ENCODE measurements at regions not wholly inside any gene's neighbourhood (a gene's known extent, or its start where the extent isn't known, plus 50 kb on each side); places are given as distances from the start of the nearest gene placed in this dataset.

DNA sequence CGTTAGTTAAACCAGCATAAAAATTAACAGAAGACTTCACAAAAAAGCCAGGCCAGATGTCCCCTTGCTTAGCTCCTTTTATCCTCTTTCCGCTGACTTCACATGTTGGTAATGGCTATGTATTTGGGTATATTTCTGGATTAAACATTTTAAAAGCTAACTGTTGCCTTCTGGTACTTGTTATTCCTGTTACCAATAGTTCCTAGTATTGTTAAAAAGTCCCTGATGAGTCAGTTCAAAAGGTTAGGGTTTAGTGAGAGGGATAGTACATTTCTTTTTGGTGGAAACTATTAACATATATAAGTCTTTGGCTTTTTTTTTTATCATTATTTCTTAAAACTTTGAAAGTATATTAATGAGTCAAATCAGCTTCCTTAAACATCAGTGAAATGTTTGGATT, 103.2 kb upstream of the ELL2 start:
- FAIRE-seq = peak; percentile 88

DNA sequence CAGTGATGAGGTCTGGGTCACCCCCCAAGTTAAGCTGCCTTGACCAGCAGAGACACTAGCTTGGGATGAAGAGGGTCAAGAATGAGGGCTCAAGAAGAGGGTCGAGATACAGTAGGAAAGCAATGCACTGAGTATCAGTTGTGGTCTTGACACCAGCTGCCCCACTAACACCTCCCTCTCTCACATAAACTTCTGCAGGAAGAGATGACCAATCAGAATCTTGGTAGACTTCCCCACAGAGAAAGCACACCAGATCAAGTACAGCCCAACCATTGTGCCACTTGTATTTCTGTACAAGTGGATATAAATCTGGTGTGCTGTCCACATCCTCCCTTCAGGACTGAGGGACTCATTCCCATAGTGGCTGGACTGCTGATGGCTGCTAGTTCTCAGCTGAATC, 101.2 kb upstream of the ELL2 start:
- no peak for FAIRE-seq

DNA sequence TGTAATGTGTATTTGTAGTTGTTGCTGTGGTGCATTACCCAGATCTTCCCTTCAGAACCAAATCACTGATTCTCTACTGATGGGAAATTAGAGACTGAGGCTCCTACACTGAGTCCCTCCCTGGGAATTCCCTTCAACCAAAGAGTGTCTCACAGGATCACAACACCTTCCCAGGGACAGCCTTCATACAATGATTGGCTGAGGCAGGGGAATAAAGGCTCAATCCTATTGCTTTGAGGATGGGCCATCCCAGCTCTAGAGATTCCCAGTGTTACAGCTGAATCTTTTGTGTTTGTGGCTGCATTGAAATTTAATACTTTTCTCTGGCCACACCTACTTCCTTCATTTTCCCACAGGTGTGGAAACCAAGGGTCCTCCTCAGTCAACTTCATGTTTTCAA, 96.4 kb upstream of the ELL2 start:
- FAIRE-seq = no peak

DNA sequence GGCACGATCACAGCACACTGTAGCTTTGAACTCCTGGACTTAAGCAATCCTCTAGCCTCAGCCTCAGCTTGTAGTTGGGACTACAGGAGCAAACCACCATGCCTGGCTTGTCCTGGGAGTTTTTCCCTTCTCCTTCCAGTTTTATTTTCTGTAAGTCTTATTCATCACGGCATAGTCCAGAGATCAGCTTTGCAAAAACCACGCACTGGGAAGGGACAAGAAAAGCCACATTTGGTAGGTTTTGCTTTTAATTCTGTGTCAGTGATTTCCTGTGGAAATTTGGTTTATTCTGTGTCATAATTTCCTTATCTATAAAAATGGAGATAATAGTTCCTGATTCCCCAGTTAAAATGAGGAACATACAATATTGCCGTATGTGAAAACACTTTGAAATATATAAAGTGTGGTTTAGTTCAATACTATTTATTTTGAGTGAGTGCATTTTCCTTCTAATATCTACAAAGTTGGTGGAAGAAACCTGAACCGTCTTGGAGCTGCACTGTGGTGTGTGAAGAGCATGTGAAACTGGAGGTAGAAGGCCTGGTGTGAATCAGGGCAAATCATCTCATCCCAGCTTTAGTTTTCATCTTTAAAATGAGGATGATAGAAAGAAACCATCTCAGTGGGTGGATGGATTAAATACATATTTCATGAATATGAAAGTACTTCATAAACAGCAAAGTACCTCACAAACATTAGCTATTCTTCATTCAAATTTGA, 92.8 kb upstream of the ELL2 start:
- no peak for FAIRE-seq

DNA sequence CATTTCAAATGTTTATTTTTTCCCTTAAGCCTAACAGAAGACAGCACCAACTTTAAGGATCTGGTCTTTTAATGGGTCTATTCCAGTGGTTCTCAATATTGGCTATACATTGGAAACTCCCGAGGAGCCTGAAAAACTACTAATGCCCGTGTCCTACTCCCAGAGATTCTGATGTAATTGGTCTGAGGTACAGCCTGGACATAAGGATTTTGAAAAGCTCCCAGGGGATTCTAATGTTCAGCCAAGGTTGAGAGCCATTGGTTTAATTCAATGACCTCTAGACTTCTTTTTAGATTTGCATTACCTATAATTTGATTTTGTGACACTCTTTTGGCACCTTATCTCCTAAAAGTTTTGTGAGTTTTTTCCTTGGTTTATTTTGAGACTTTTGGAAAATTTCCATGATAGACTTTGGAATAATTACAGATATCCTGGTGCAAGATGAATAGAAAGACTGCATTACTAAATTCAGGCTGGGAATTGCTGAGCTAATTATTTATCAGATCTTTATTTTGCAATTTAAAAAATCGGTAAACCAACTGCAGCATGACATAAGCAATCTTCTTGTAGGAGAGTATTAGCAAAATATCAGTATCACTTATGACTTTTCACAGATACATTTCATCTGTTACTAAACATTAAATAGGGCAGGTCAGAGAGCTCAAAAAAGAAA, 91.5 kb upstream of the ELL2 start:
- FAIRE-seq = peak; percentile 30

DNA sequence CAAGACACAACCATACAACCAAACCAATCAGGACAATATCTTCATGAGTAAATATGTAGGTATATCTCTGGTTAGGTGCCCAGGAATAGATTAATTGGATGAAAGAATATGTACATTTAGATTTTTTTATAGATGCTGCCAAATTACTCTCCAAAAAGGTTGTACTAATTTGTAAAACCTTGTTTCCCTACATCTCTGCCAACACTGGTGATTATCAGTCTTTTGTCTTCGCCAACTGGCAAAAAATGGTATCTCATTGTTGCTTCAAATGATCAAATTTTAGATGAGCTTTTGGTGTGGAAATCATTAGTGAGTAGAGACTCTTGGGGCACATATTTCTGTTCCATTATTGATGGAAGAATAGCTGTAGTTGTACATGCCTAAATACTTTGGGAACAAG, 90.7 kb upstream of the ELL2 start:
- FAIRE-seq = no peak

DNA sequence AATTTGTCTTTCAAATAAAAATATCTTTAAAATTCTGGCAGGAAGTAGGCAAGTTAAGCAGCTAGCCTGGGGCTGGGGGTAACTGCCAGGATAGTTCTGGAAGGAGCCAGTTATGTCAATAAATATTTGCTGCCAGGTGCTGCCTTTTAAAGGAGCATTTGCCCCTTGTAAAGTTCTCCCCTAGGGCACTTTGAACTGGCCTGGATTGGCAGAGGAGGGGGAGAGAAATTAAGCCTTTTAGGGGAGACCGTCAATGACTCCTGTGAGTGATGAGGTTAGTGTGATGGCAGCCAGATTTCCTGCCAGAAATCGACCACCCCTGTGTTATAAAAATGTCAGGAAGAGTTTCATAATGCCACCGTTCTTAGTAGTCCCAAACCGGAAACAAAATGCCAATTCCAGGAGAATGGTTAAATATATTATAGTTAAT, 89.8 kb upstream of the ELL2 start:
- FAIRE-seq = no peak

DNA sequence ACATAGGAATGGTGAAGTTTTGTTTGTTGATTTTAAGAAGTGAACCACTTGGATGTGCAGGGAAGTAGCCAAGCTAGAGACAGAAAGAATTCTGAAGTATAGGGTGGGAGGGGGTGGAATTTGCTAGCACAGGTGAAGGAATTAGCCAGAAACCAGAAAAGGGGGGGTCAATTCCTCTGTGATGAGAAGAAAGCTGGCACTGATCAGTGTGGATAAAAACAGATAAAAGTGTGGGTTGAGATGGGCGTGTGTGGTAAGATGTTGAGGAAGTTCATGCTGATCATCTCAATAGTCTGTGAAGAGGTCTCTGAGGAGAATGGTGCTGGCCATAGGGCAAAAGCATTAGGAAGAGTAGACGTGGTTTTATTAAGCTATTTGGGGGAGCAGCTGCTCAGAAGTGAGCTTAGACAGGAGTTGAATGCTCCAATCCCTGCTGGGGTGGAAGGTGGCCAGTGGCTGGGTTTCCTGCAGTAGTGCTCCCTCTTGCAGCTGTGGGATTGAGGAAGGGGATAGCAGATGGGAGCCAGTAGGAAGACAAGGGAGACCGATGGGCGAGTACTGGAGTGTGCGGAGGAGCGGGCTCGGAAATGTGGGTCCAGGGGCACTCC, 88.7 kb upstream of the ELL2 start:
- no peak for FAIRE-seq

DNA sequence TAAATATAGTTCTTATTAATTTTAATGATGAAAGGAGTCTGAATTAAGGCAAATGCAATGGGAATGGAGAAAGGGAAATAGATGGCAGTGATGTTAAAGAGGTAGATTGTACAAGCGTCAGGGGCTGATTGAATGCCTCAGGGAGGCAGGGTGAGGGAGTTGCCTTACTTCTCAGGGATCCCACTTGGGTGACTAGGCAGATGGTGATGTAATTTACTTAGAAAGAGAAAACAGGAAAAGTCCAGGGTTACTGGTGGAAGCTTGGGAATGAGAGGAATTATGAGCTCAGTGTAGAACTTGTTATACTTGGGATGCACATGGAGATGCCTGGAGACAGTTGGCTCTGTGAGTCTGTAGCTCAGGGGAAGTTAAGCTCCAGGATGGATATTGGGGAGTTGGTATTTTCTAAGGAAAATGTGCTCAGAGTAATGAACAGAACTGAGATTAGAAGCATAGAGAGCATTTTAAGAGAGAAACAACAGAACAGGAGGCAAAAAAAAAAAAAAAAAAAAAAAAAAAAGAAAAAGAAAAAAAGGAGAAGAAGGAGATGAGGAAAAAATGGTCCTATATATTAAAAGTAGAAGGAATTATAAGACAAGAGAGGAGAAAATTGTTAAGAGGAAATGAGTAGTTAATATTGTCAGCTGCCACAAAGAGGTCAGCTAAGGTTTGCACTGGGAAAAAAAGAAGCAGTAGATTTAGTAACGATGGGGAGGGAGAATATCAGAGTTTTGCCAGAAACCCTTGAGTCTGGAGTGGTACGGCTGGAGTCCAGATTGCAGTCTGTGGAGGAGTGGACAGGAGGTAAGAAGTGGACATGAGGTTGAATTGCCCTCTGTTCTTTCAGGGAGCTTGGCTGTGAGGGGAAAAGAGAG, 88.0 kb upstream of the ELL2 start:
- FAIRE-seq = no peak

DNA sequence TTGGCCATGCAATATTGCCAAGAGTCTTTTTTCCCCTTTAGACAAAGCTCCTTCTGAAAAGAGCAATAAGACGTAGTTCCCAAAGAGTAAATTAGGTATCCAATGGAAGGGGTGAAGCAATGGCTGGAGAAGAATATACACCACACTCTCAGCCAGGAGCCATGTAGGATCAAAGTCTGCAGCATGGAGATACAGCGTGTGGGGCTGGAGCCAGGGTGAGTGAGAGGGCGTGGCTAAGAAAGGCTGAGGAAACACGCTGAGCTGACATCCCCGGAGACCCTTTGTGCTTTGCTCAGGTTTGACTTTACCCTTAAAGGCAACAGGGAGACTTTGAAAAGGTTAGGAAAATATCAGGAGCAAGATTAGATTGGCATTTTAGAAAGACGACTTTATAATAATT, 87.1 kb upstream of the ELL2 start:
- no peak for FAIRE-seq

DNA sequence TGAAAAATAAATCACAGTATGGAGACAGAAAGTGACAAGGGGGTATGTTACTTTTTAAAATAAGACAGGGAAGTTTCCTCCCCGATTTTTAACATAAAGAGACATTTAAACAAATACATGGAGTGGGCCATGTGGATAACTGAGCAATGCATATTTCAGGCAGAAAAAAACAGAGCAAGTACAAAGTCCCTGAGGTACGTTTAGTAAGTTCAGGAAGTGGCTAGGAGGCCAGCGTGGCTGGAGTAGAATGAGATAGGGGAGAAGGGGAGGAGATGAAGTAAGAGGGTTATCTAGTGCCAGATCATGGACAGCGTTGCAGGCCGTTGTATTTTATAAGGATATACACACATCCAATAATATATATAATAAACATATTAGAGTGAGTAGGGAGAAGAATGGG, 84.2 kb upstream of the ELL2 start:
- no peak for FAIRE-seq

DNA sequence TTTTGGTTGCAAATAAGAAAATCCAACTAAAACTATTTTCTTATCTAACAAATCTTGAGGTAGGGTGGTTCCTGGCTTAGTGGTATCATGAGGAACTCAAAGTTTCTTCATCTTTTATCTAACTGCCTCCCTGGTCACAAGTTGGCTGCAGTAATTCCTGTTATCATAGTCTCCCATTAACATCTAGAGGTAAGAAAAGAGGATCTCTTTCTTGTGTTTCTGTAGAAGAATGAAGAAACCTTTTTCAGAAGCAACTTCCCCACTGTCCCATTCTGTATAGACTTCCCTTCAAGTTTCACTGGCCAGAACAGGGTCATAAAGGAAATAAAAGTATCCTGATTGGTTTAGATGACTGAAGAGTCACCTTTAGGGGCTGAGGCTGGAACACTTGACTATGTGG, 81.8 kb upstream of the ELL2 start:
- FAIRE-seq = no peak

DNA sequence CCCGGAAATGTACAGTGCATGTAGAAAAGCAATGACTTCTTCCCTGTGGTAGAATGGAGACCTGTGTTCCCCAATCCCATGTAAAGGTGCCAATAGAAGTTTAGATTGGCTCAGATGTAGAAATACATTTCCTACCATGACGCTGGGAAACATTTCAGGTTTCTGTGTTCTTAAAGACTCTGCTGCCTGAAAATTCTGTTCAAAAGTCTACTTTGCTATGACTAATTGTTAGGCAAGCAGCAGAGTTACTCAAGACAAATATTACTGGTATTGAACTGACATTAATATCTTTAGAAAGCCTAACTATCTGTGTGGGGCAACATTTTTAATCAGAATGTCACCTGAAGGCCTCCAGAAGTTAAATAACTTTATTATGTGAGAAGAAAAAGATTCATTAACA, 75.5 kb upstream of the ELL2 start:
- no peak for FAIRE-seq

DNA sequence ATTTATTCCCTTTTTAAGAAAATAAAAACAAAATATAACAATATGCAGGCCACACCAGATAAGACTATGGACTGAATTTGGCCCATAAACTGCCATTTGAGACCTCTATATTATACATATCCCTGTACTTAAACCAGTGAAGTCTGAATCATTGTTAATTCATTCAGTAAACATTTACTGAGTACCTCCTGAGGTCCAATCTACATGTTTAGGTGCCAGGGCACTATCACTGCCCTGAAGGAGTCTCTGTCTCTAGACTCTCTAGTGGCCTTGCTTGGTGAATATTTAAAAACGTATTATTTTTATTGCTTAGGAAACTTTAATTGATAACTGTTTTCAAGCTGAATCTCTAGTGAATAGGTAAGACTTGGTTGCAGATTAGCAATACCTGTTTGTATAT, 74.7 kb upstream of the ELL2 start:
- no peak for FAIRE-seq

DNA sequence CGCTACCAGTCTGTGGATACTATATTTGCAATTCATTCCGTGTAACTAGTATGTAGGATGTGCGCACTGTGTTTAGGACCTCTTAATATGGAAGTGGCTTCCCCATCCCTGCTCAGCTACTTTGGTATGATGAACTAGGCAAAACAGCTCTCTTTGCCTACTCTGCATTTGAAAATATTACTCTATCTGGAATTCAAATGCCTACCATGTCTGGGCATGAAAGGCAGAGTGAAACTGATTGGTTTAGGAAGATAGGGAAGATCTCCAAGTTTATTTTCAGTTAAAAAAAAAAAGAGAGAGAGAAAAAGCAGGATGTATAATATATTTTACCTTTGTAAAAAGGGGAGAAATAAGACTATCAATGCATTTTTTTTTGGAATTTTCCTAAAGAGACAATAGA, 74.1 kb upstream of the ELL2 start:
- no peak for FAIRE-seq

DNA sequence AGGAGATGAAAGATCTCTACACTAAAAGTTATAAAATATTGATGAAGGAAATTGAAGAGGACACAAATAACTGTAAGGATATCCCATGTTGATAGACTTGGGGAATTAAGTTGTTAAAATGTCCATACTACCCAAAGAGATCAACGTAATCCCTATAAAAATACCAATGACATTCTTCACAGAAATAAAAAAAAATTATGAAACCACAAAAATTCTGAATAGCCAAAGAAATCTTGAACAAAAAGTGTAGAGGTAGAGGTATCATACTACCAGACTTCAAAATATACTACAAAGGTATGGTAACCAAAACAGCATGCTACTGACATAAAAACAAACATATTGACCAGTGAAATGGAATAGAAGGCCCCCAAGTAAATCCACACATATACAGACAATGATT, 71.5 kb upstream of the ELL2 start:
- no peak for FAIRE-seq

DNA sequence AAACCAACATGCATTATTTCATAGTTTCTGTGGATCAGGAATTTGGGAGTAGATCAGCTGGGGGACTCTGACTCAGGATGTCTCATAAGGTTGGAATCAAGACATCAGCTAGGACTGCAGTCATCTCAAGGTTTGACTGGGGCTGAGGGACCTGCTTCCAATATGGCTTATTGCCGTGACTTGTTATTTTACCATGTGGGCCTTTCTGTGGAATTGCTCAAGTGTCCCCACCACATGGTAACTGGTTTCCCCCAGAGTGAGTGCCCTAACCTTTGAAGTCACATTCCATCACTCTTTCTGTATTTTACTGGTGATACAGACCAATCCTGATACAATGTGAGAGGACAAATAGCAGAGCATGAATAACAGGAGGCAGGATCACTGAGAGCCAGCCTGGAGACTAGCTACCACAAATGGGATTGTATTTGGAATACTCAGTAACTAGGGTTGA, 70.2 kb upstream of the ELL2 start:
- FAIRE-seq = no peak

DNA sequence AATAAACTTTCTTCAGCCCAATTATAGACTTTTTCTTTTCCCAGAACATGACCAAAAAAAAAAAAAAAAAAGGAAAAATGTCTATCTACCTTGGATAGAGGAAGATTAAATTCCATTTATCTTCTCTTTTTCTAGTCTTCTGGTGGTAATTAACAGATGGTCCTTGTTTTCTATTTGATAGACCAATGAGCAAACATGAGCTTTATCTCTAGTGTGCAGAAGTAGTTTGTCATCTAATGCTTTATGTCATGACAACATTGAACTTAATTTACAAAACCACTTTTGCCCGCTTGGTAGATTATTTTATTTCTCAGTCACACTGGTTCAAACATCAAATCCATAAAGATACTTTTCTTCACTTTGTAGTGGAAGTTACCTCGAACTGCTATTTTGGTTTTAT, 69.5 kb upstream of the ELL2 start:
- FAIRE-seq = peak; percentile 93

DNA sequence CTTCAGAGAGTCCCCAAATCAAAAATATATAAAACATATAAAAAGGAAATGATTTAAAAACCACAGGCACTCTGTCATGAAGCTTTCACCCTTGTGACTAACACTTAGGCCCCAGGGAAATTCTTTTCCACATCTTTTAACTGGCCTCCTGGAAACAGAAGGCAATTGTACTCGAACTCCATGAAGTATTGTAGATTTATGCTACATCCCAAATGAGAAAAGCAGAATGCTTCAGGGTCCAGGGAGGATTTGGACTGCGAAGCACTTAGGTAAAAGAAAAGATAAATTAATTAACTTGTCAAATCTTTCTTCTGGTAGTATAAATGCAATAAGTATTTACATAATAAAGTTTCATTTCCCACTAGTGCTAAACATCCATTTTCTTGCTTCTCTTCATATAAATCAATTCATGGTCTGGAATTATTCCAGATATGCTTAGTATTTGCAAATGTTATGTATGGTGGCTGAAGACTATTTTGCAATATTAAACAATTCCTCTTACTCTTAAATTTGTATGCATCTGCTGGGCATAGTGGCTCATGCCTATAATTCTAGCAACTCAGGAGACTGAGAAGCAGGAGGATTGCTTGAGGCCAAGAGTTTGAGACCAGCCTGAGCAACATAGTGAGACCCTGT, 64.9 kb upstream of the ELL2 start:
- FAIRE-seq = no peak

DNA sequence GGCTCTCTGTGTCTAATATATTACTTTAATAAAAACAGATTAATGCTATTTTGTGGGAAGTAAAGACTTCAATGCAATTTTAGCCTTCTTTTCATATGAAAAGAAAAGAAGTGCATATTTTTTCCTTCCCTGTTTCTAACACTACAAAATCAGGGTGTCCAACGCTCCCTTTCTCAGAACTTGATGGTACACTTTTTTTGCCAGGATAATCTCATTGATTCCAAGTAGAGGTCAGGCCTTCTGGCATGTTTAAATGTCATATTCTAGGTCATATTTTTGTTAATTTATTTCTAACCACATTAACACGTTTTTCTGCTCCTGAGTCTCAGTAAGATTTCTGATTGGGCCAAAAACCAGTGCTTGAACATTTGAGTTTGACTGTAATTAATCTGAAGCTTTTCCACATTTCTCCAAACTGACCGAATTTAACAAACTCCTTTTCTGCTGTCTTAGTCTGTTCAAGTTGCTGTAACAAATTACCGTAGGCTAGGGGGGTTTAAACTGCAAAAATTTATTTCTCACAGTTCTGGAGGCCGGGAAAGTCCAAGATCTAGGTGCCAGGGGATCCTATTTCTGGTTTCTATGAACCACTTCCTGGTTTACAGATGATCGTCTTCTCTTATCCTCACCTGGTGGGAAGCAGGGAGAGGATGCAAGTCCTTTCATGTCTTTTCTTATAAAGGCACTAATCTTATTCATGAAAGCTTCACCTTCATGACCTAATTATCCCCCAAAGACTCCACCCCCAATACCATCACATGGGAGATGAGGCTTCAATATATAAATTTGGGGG, 63.2 kb upstream of the ELL2 start:
- FAIRE-seq = no peak

DNA sequence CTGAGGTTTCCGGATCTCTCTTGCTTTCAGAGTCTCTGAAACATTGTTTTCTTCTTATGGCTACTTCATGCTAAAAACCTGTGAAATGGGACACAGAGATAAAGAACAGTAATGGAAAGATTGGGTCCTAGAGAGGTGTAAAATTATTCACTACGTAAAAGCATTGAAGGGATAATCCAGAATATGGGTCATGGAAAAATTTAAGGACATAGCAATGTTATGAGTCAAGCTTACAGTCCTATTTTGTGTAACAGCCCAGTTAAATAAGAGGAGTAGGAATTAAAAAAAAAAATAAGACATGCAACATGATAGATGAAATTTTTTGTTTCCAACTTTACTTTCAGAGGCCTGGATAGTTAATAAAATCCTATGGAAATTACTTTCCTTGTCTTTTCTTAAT, 61.9 kb upstream of the ELL2 start:
- peak; percentile 75 for FAIRE-seq

DNA sequence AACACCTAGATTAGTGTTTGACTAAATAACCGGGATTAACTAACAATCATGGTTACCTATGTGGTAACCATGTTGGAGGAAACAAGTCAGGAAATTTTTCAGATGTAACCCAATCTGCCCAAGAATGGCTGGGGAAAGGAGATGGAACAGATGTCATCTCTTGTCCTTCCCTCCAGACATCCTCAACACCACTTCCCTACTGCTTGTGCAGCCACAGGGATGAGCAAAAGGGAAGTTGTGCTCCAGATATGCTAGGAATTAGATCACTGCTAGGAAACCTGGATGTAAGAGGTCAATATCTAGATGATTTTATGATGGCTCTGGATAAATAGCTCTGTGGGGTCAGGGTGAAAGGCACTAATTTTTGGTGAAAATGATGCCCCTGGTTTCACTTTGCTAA, 61.3 kb upstream of the ELL2 start:
- no peak for FAIRE-seq
